ENCODE measurements at regions not wholly inside any gene's neighbourhood (a gene's known extent, or its start where the extent isn't known, plus 50 kb on each side); places are given as distances from the start of the nearest gene placed in this dataset.

- TF ChIP-seq CTCF (IDR thresholded peaks at IDR 0.05; ENCODE audit: borderline replicate concordance, insufficient read depth, low read depth, low read length): no peak
Measured at GRCh38 chr1:57957576-57957975, 533.7 kb upstream of the DAB1 start.

DNA sequence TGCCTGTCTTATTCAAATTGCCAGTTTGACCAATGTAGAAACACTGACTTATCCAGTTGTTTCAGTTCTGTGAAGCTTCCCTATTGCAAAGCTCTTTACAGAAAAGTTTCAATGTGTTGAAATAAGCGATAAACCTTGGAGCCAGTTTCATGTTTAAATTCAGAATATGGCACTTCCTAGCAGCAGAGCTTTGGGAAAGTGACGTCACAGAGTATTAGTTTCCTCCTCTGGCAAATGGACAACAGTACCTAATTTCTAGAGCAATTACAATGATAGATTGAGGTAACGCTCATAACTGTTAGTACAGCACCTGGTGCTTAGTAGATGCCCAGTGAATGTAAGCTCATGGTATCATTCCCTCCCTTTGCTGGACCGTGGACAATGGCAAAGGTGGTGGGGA is 527.5 kb upstream of the DAB1 start:
- no peak for TF ChIP-seq CTCF (IDR thresholded peaks at IDR 0.05; ENCODE audit: borderline replicate concordance, insufficient read depth, low read depth, low read length)
- no peak overlapping the region for H3K4me3 ChIP-seq (ENCODE audit: low read depth, low read length)

More at GRCh38 chr1:57957576-57957975, 533.7 kb upstream of the DAB1 start:
- no peak overlapping the region for H3K4me3 ChIP-seq (ENCODE audit: low read depth, low read length)

GRCh38 chr1:57949168-57949567 is 525.3 kb upstream of the DAB1 start:
- no peak overlapping the region for H3K4me3 ChIP-seq (ENCODE audit: low read depth, low read length)
- TF ChIP-seq CTCF (IDR thresholded peaks at IDR 0.05; ENCODE audit: borderline replicate concordance, insufficient read depth, low read depth, low read length): no peak

DNA sequence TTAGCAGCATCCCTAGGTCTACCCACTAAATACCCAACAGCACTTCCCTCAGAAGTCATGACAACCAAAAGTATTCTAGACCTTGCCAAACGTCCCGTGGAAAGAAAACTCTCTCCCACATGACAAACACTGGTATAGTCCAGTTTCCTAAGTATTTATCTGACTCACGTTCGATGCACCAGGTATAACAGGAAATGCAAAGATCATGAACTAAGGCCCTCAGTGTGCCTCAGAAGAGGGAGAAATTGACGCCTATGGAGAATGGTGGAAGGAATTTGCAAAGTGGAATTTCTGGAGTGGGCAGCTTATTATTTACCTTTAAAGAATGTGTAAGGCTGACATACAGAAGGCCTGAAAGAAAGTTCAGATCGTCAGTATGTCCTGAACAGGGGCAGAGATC is 523.6 kb upstream of the DAB1 start:
- TF ChIP-seq CTCF (IDR thresholded peaks at IDR 0.05; ENCODE audit: borderline replicate concordance, insufficient read depth, low read depth, low read length): no peak
- H3K4me3 ChIP-seq (ENCODE audit: low read depth, low read length): no peak overlapping the region

DNA sequence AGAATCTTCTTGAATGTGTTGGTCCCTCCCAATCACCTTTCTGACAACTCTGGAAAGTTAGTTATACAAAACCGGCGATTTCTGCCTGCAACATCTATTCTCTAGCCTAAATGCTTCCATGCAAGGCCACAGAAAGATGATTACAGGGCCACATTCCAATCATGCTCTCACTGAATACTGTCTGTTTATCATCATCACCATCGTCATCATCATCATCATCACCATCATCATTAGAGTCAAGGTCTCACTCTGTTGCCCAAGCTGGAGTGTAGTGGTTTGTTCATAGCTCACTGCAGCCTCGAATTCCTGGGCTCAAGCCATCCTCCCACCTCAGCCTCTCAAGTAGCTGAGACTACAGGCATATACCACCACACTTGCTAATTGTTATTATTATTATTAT is 521.2 kb upstream of the DAB1 start:
- no peak overlapping the region for H3K4me3 ChIP-seq (ENCODE audit: low read depth, low read length)
- no peak for TF ChIP-seq CTCF (IDR thresholded peaks at IDR 0.05; ENCODE audit: borderline replicate concordance, insufficient read depth, low read depth, low read length)

- TF ChIP-seq CTCF (IDR thresholded peaks at IDR 0.05; ENCODE audit: borderline replicate concordance, insufficient read depth, low read depth, low read length): no peak
- H3K4me3 ChIP-seq (ENCODE audit: low read depth, low read length): no peak overlapping the region
Measured at GRCh38 chr1:57943365-57943764, 519.5 kb upstream of the DAB1 start.

GRCh38 chr1:57934745-57935144 is 510.9 kb upstream of the DAB1 start:
- TF ChIP-seq CTCF (IDR thresholded peaks at IDR 0.05; ENCODE audit: borderline replicate concordance, insufficient read depth, low read depth, low read length): no peak
- H3K4me3 ChIP-seq (ENCODE audit: low read depth, low read length): no peak overlapping the region
